GM21528 (cell line): ENCODE measurements at regions not wholly inside any gene's neighbourhood (a gene's known extent, or its start where the extent isn't known, plus 50 kb on each side); places are given as distances from the start of the nearest gene placed in this dataset.

Source experiments
- ATAC-seq: cut with Tn5 transposase; IDR thresholded peaks from one replicate; pipeline ENCODE4 v1.9.1; 2021; ENCODE audit warnings: mild to moderate bottlenecking, moderate library complexity; ENCODE audit not compliant: unreplicated experiment, low FRiP score

DNA sequence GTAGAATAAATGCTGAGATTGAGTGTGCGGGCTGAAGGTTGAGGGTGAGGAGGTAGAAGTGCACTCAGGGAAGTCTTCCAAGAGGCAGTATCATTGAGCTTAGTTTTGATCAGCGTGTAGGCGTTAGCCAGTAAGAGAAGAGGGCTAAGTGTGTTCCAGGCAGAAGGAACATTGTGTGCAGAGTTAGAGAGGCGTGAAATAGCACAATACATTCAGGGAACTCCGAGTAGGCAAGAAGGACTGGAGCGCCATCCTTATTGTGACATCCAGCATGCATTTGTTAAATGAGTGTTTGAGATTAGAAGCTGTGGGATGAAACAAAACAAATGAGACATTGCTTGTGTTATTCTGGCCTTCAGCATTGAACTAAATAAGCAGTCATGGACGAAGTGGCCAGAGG lies 140.9 kb upstream of the MKLN1 start:
- no peak for ATAC-seq

DNA sequence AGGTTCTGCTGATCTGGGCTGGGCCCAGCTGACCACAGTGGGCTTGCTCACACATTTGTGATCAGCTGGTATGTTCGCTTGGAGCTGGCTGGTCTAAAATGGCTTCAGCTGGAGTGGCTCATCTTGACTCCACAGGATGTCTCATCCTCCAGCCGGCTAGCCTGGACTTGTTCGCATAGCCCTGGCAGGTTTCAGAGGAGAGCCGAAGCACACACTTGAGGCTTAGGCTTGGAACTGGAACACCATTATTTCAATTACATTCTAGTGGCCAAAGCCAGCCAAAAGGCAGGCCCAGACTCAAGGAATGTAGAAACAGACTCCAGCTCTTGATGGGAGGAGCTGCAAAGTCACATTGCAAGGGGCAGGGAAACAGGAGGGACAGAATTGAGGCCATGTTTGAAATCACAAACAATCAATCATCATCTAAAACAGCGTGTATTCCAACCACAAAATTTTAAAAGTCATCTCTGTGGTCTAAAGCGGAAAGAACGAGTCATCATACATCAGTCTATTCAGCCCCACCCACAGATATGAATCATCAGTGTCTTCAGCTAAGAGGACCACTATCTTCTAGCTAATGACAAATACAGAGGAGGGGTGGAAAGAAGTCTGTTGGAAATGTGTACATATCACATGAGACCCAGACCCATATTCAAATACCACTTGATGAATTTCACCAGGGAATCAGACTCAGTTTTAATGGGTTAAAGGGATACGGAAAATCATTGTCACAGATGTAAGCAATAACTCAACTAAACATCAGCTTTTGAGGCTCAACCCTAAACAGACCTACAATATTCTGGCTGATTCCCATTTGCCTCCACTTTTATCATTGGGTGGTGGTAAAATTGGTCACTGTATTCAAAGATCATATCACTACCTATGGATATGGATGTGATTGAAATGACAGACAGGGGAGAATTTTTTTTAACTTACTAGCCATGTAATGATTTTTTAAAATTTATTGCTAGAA lies 139.0 kb upstream of the MKLN1 start:
- peak; percentile 63 for ATAC-seq

- no peak for ATAC-seq
These were observed 138.2 kb upstream of the MKLN1 start for GRCh38 chr7:131189488-131189887.

GRCh38 chr7:131190146-131190545 lies 137.5 kb upstream of the MKLN1 start:
- no peak for ATAC-seq

DNA sequence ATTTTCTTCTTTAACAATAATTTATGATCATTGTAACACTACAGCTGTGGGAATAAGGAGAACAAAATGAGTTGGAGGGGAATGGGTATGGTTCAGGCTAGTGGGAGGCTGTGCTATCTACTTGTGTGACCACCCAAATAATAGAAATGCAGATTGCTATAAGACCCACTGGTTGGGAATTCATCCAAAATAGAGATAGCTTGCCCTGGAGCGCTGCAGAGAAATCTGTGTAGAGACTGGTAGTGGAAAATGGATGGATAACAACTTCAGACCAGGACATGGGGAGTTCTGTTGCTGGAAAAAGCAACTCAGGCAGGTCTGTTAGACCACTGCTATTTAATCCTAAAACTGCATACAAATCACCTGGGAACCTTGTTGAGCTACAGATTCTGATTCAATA lies 137.1 kb upstream of the MKLN1 start:
- no peak for ATAC-seq

GRCh38 chr7:131194070-131194865 lies 133.4 kb upstream of the MKLN1 start:
- no peak for ATAC-seq

- no peak for ATAC-seq
These were observed 130.9 kb upstream of the MKLN1 start for GRCh38 chr7:131196803-131197202.

DNA sequence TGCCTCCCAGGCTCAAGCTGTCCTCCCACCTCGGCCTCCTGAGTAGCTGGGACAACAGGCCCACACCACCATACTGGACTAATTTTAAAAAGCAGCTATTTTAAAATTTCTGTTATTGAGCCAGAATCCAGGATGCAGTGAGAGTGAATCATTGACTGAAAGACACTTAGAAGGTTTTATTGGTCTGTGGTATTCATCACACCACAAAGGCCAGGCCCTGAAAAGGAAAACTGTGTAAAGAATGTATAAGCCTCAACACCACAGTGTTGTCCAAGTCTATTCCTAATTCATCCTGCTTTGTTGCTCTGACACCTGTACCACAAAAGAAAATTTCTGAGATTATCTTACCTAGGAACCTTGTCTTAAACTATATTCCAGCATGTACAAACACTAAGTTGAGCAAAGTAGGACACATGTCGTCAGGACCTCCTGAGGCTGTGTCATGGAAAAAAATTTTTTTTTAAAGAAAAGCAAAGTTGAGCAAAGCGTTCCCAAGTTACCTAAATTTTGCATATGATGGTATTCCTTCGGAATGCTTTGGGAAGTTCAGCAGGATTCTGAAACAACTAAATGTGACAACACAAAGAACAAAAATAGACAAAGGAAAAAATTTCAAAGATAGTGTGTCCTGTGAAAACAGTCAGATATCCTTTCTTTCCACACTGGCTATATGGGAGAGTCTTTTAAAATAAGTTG lies 129.6 kb upstream of the MKLN1 start:
- no peak for ATAC-seq

DNA sequence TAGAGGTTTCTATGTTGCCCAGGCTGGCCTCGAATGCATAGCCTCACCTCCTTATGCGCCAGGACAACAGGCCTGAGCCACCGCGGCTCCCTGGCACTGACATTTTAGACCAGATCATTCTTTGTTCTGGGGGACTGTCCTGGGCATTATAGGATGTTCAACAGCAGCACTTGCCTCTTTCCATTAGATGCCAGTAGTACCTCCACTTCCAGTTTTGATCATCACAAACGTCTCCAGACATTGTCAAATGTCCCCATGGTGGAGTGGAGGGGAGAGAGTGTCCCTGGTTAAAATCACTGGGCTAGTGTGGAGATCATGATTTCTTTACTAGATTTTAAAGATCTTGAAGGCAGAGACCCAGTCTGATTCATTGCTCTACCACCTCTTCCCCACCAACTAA lies 125.2 kb upstream of the MKLN1 start:
- no peak for ATAC-seq

DNA sequence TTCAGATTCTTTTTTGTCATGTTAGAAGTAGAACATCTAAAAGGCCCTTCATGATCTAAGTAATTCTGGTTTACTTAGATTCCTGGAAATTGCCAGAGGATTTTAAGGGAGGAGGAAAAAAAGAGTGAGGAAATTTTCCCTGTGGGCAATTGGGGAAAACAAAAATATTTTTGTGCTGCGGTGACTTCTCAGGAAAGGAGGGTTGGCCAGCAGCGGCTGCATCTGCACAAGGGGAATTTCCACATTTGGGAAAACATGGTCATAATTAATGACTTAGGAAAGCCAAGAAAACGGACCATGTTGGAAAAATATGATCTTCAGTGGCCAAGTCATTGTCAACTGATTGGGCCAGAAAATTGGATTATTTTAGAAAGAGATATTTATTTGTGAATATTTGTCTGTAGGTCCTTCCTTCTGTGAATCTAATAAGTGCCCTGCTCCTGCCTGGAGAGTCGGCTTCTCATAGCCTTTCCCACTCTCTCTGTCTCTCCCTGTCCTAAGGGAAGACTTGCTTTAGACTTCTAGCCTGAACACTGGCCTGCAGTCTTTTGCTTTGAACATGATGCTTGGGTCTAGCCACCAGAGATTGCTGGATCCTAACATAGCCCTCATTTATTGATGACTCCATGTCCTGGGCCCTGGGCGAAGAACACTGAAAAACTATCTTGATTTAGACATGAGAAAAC lies 124.2 kb upstream of the MKLN1 start:
- no peak for ATAC-seq

GRCh38 chr7:131208777-131209176 lies 118.9 kb upstream of the MKLN1 start:
- no peak for ATAC-seq

- ATAC-seq, result no peak
These were observed 117.1 kb upstream of the MKLN1 start for GRCh38 chr7:131210618-131211017.

GRCh38 chr7:131211500-131211899 lies 116.2 kb upstream of the MKLN1 start:
- ATAC-seq, result no peak

DNA sequence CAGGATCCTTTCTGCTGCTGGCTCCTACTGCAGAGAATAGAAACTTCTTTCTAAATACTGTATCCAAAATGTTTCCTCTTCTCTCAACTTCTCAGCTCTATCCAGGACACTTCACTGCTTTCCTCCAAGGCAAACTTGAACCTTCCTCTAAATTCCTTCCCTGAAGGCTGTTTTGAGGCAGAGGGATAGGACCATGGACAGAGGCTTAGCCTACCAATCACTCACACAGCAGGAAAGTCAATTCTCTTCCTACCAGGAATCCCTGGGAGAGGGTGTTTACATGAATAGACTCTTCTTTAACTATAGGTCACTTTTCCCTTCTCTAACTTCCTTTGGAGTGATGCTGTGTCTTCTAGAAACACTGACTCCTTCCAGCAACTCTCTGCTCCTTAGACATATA lies 115.6 kb upstream of the MKLN1 start:
- ATAC-seq, result no peak

DNA sequence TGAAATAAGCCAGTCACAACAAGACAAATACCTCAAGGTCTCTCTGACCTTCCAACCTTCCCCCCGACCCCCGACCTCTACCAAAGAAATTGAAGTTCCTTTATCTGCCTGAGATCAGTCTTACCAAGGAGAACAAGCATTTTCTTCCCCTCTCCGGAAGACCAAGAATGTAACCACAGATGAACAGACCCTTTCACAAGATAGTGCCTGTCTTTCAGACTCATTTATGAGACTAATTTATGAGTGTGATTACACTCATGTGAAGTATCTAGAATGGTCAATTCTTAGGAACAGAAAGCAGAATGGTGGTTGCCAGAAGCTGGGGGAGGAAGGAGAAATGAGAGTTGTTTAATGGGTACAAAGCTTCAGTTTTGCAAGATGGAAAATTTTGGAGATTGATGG lies 108.9 kb upstream of the MKLN1 start:
- ATAC-seq, result no peak

DNA sequence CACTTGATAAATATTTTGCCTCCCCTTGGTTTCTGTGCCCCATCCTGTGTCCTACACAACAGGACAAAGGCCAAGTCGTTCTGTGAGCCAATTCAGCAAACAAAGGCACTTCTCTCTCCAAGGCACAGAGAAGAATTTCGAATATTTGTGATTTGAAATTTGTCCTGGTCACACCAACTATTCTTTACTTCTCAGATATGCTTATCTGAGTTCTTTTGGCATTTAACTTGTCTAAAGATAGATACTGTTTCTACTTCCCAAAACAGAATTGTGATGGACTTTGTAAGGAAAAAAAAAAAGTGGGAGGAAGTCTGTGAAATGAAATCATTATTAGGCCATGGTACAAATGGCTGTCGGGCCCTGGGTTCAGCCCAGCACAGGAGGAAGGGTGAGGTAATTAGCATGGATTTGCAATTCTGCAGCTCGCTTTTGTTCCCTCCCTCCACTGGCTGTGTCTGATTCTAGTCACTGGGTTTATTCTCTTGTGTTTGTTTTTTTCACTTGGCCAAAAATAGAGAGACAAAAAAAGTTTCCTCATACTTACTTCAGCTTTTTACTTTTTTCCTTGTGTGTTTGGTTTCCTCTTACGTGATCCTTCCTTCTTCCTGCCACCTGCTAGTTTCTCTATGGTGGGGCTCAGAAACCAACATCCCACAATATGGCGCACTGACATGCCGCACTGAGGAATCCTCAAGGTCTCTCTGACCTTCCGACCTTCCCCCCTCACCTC lies 108.2 kb upstream of the MKLN1 start:
- no peak for ATAC-seq

DNA sequence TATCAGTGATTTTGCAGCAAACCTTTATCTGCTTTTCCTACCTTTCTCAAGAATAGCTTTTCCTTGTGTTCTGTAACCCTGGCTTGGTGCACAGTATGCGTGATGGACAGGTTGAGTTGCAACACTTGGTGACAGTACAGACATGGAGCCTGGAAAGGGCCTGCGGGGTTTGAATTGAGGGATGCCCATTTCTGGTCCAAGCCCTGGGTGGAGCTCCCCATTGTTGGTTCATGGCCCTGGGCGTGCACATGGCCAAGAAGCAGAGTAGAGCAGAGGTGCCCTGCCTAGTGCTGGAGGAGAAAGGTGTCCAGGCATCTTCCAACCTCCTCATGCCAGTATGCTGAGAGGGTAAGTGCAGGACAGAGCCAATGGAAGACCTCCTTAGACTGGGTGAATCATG lies 106.6 kb upstream of the MKLN1 start:
- no peak for ATAC-seq

DNA sequence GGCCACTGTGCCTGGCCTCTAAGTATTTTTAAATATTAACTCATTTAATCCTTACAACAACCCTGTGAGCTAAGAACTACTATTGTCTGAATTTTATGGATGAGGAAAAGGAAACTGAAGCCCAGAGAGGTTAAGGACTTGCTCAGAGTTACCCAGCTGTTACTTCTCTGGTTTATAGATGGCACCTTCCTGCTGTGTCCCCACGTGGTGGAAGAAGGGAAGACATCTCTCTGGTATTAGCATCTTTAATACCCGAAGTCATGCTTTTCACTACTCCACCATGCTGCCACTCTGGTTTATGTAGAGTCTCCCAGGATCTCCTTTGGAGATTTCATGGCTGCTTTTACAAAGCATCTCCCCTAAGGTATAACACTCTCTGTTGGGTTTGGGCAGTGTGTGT lies 105.5 kb upstream of the MKLN1 start:
- ATAC-seq, result no peak

DNA sequence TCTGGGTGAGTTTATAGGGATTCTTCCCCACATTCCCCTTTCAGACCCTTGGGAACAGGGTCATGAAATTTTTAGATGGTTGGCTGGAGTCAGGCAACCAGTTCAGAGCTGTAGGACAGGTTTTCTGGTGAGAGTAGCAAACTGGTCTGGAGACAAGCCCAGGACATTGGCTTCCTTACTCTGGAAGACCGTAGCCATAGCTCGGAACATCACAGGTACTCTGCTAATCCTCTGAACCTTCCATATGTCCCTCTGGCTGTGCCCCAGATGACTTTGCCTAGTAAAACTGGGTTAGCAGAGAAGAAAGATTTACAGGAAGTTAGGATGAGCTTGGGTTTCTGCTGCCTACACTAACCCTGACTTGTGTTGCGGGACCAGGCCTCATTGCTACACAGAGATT lies 104.5 kb upstream of the MKLN1 start:
- no peak for ATAC-seq

GRCh38 chr7:131224996-131225395 lies 102.7 kb upstream of the MKLN1 start:
- no peak for ATAC-seq
